Ramos (cell line): ENCODE measurements at regions not wholly inside any gene's neighbourhood (a gene's known extent, or its start where the extent isn't known, plus 50 kb on each side); places are given as distances from the start of the nearest gene placed in this dataset.
"Not testable (repeated sequence)": the region's sequence is repeated elsewhere in the genome, so short reads cannot be mapped to it uniquely, and the experiment has no call there.

Experiments
- in situ Hi-C: fragments of 300-500 bp; cut with MboI; formaldehyde crosslinking; loops from one replicate; pipeline ENCODE4 v1.14.3; 2022; ENCODE audit warnings: low sequenced_read_pairs; ENCODE audit not compliant: unreplicated experiment

DNA sequence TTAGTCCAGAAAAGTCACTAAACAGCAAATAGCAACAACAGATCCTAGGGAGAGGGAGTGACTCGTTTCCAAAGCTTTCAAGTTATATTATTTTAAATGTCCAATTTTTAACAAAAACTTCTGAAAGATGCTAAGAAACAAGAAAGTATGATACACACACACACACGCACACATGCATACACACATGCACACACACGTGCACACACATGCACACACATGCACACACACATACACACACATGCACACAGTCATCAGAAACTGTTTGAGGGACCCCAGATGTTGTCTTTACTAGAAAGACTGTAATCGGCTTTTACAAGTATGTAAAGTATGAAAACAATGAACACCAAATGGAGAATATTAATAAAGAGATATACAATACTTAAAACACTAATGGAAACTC, 825.4 kb downstream of the UQCRFS1 start:
- in situ Hi-C loops = no loop called here

DNA sequence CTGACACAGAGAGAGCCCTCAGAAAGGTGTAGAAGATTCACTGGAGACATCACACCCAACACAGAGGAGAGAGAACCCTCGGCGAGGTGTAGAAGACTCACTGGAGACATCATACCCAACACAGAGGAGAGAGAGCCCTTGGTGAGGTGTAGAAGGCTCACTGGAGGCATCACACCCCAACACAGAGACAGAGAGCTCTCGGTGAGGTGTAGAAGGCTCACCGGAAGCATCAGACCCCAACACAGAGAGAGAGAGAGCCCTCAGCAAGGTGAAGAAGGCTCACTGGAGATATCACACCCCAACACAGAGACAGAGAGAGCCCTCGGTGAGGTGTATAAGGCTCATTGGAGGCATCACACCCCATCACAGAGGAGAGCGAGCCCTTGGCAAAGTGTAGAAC, 826.5 kb downstream of the UQCRFS1 start:
- in situ Hi-C loops = no loop called here

GRCh38 chr19:28386066-28386465, 826.9 kb downstream of the UQCRFS1 start:
- in situ Hi-C loops = no loop called here

DNA sequence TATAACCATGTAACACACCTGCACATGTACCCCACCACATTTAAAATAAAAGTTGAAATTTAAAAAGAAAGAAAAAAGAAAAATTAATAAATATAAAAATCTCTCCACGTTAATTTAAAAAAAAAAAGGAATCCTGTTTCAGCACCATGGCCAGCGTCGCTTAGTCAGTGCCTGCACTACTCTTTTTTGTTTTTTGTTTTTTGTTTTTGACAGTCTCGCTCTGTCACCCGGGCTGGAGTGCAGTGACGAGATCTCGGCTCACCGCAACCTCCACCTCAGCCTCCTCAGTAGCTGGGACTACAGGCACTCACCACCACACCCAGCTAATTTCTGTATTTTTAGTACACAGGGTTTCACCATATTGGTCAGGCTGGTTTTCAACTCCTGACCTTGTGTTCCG, 835.9 kb downstream of the UQCRFS1 start:
- in situ Hi-C loops = no loop called here

DNA sequence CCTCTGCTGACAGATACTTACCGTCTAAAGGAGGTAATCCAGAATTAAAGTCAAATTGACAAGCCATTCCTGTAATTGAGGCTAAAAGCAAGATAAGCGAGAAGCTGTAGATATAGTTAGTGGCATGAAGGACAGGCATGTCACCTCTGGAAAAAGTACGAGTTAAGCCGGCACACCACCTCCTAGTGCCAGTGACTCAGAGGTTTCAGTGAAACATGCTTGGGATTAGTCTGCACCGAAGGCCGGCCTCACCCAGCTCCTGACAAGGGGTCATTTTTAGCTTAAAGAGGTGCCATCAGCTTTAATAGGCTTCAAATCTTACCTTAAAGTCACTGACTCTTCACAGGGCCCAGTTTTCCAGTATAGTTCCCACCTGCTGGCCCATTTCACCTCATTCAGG, 838.0 kb downstream of the UQCRFS1 start:
- in situ Hi-C loops = no loop called here

DNA sequence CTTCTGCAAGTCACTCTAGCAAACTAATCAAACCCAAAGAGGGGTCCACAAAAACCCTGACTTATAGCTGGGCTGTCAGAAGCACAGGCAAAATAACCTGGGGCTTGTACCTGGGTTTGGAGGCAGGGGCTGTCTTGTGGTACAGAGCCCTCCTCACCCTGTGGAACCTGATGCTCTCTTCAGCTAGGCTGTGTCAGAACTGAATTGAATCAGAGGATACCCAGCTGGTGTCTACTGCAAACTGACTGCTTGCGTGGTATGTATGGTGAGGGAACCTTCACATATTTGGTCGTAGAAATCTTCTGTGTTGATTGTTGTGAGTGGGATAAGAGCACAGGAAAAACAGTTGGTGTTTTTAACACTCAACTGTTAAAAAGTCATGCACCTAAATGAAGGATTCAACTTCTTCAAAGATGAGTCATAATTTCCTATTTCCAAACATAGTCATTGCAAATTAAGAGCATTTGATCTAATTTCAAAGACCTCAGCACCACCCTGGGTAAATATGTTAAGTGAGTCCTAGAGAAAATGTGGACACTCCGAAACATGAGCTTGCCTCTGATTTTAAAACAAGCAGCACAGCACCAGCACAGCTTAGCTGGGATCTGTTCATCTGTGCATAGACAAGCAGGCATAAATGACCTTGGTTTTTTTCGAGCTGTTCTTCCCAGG, 840.2 kb downstream of the UQCRFS1 start:
- in situ Hi-C loops = no loop called here

DNA sequence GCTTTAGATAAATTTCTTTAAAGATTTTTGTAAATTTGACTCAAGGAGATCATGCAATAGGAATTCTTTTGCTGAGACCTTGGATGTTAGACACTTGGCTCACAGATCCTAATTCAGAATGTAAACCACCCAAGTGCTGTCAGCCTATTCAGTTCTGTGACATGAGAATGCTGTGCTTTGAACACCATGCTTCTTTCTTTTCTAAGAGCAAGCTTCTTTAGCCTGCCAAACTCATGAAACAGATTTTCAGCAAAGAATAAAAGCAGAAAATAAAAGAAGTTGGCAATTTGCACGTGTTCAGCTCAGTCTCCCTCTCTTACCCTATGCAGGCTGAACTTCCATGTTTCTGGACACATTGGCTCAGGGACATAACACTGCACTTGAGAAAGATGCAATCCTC, 845.8 kb downstream of the UQCRFS1 start:
- in situ Hi-C loops = no loop called here

DNA sequence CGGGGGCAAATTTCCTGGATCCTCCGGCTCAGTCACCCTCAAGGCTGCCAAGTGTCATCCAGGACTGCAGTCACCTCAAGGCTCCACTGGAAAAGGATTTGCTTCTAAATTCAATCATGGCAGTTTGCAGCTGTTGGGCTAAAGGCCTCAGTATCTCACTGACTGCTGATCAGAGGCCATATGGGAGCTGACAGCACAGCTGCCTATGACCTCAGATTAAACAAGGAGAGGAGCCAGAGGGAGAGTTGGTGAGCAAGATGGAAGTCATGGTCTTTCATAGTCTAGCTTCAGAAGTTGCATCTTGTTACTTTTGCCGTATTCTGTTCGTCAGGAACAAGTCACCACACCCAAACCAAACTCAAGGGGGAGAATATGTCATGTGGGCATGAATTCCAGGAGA, 849.7 kb downstream of the UQCRFS1 start:
- in situ Hi-C loops = no loop called here

GRCh38 chr19:28359431-28360414, 853.2 kb downstream of the UQCRFS1 start:
- in situ Hi-C loops = no loop called here

- in situ Hi-C loops = no loop called here
These were observed 854.3 kb downstream of the UQCRFS1 start for GRCh38 chr19:28358633-28359032.

DNA sequence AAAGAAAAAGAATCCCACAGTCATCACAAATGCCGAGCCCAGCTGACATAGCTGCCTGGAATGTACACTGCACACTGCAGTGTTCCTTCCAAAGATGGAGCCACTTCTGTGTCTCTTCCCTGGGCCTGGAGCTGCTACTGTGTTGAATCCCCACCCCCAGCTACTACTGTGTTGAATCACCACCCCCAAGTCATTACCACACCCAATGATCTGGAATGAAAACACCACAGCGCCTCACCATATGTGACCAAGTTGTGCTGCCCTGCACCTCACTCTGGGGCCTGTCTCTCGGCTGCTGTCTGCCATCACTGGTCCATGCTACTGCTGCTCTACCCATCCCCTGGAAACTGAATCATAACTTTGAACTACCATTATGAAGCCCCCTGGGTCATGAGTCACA, 861.2 kb downstream of the UQCRFS1 start:
- in situ Hi-C loops = no loop called here

DNA sequence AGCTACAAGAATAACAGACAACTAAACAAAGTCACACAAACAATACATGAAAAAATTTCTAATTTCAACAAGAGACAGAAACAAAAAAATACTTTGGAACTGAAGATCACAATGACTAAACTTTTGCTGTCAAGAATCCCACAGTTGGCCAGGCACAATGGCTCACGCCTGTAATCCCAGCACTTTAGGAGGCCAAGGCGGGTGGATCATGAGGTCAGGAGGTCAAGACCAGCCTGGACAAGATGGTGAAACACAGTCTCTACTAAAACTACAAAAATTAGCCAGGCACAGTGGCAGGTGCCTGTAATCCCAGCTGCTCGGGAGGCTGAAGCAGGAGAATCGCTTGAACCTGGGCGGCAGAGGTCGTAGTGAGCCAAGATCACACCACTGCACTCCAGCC, 861.6 kb downstream of the UQCRFS1 start:
- in situ Hi-C loops = not testable (repeated sequence)

DNA sequence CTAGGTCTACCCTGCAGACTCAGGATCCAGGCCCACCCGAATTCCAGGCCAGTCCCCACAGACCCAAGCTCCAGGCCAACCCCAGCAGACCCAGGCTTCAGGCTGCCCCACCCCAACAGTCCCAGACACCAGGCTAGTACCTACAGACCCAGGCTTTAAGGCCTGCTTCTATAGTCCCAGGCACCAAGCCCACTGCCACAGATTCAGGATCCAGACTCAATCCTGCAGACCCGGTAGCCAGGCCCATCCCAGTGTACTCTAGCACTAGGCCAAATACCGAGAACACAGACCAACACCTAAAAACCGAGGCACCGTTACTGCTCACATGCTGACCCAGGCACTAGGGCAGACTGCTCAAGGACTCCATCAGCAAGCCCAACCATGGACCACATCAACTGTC, 862.3 kb downstream of the UQCRFS1 start:
- in situ Hi-C loops = no loop called here

- in situ Hi-C loops = no loop called here
These were observed 862.9 kb downstream of the UQCRFS1 start for GRCh38 chr19:28350037-28350436.

- in situ Hi-C loops = no loop called here
These were observed 863.3 kb downstream of the UQCRFS1 start for GRCh38 chr19:28349604-28350003.

DNA sequence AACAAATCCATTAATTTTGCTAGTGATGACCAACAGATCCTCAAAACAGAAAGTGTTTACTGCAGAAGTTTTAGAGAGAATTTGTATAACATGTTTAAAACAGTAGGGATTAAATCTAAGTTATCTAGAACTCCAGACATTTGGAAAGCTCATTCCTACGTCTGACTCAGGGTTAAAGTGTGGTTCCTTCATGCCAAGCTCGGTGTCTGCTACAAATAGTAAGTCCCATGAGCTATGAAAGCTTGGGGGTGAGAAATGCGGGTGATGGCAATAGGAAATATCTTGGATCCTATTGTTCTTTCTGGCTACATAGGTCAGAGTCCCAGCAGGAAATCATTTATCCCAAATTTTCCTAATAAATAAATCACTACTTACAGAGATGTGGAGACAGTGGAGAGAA, 867.1 kb downstream of the UQCRFS1 start:
- in situ Hi-C loops = no loop called here

DNA sequence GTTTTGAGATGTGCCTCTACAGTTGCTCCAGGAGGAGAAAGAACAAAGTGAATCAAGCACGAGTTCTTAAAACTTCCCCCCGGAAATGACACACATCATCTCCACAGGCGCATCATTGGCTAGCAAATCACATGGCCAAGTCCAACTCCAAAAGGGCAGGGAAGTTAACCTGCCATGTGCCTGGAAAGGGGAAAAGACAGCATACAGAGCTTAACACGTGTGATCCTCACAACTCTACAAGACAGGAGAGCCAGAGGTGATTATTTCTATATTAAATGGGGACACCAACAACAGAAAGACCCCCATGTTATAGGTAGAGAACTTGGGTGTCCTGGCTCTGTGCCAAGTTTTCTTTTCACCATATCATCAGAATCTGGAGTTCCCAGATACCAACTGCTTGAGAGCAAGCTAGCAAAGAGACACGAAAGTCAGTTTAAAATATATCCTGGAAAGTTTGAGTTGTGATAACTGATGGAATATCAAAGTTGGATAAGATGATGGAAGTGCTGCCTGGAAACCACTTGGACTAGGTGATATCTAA, 871.1 kb downstream of the UQCRFS1 start:
- in situ Hi-C loops = no loop called here

- in situ Hi-C loops = no loop called here
These were observed 878.5 kb downstream of the UQCRFS1 start for GRCh38 chr19:28334419-28334818.

DNA sequence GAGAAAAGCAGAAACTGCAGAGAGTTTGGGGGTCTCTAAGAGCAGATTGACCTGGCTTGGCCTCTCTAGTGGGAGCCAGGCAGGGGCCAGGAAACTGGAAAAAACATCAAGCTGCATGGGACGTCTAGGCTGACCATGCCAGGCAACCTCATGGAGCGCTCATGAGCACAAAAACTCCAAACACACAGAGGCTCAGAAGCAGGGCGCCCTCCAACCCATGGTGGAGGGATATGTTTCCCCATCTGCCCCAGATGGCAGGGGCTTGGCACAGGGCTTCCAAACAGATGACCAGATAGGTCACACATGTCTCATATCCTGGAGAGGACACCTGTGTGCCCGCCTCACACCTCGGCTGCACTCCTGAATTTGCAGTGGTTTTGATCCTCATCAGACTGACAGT, 879.0 kb downstream of the UQCRFS1 start:
- in situ Hi-C loops = no loop called here

DNA sequence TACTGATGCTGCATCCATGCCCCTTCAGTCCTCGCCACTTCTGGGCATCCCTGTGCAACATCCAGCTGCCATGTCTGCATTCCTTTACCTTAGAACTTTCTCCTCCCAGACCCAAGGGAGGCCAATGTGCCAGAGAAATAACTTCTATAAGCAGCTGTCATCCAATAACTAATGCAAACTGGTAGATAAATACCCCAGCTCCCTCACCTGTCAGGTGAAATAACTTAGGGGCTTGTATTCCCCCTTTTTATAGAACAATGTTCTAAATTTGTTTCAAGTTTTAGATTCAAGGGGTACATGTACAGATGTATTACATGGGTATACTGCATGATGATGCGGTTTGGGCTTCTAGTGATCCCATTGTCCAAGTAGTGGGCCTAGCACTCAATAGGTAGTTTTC, 880.1 kb downstream of the UQCRFS1 start:
- in situ Hi-C loops = no loop called here

DNA sequence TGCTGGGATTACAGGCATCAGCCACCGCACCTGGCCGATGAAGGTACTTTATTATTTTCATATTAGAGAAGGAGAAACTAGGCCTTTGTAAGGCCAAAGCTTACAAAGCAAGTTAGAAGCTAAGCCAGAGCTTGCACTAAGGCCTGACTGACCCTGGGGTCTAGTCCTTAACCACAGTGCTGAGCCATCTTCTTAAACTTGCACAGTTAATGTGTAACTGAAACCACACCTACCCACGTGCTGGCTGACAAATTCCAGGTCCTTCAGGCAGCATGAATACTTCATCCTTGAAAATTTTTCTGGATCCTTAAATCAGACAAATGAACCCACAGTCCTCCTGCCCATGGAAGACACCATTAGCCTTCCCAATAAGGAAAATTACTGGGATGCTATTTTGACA, 880.6 kb downstream of the UQCRFS1 start:
- in situ Hi-C loops = no loop called here
